HG03103 (cell line): ENCODE measurements at regions not wholly inside any gene's neighbourhood (a gene's known extent, or its start where the extent isn't known, plus 50 kb on each side); places are given as distances from the start of the nearest gene placed in this dataset.

ENCODE experiments used
- ATAC-seq: cut with Tn5 transposase; IDR thresholded peaks from one replicate; pipeline ENCODE4 v1.9.1; 2021; ENCODE audit warnings: low read depth; ENCODE audit not compliant: unreplicated experiment

GRCh38 chr16:82419332-82419731 is 207.4 kb upstream of the CDH13 start:
- no peak for ATAC-seq

GRCh38 chr16:82414476-82414875 is 212.3 kb upstream of the CDH13 start:
- no peak for ATAC-seq

- ATAC-seq: no peak
Measured at GRCh38 chr16:82412770-82413169, 214.0 kb upstream of the CDH13 start.

GRCh38 chr16:82405736-82406135 is 221.0 kb upstream of the CDH13 start:
- ATAC-seq: no peak

- no peak for ATAC-seq
Measured at GRCh38 chr16:82404586-82405315, 222.0 kb upstream of the CDH13 start.

GRCh38 chr16:82402665-82403218 is 224.0 kb upstream of the CDH13 start:
- ATAC-seq: no peak

- ATAC-seq: no peak
Measured at GRCh38 chr16:82400046-82400445, 226.7 kb upstream of the CDH13 start.

- ATAC-seq: no peak
Measured at GRCh38 chr16:82396509-82396908, 226.5 kb upstream of the MPHOSPH6 start.

GRCh38 chr16:82395212-82395611 is 225.2 kb upstream of the MPHOSPH6 start:
- ATAC-seq: no peak

- ATAC-seq: no peak
Measured at GRCh38 chr16:82391690-82392089, 221.7 kb upstream of the MPHOSPH6 start.

GRCh38 chr16:82389956-82390650 is 220.1 kb upstream of the MPHOSPH6 start:
- ATAC-seq: no peak

- ATAC-seq: no peak
Measured at GRCh38 chr16:82386761-82387160, 216.7 kb upstream of the MPHOSPH6 start.

- ATAC-seq: no peak
Measured at GRCh38 chr16:82384949-82385348, 214.9 kb upstream of the MPHOSPH6 start.

GRCh38 chr16:82384017-82384416 is 214.0 kb upstream of the MPHOSPH6 start:
- no peak for ATAC-seq

GRCh38 chr16:82382521-82382920 is 212.5 kb upstream of the MPHOSPH6 start:
- ATAC-seq: no peak

- no peak for ATAC-seq
Measured at GRCh38 chr16:82379551-82379950, 209.5 kb upstream of the MPHOSPH6 start.

GRCh38 chr16:82373976-82374375 is 204.0 kb upstream of the MPHOSPH6 start:
- no peak for ATAC-seq

GRCh38 chr16:82370282-82370681 is 200.3 kb upstream of the MPHOSPH6 start:
- ATAC-seq: no peak

GRCh38 chr16:82368041-82368440 is 198.0 kb upstream of the MPHOSPH6 start:
- ATAC-seq: no peak

- no peak for ATAC-seq
Measured at GRCh38 chr16:82366462-82366861, 196.4 kb upstream of the MPHOSPH6 start.

GRCh38 chr16:82364690-82365089 is 194.7 kb upstream of the MPHOSPH6 start:
- ATAC-seq: no peak
